ENCODE measurements at regions not wholly inside any gene's neighbourhood (a gene's known extent, or its start where the extent isn't known, plus 50 kb on each side); places are given as distances from the start of the nearest gene placed in this dataset.

DNA sequence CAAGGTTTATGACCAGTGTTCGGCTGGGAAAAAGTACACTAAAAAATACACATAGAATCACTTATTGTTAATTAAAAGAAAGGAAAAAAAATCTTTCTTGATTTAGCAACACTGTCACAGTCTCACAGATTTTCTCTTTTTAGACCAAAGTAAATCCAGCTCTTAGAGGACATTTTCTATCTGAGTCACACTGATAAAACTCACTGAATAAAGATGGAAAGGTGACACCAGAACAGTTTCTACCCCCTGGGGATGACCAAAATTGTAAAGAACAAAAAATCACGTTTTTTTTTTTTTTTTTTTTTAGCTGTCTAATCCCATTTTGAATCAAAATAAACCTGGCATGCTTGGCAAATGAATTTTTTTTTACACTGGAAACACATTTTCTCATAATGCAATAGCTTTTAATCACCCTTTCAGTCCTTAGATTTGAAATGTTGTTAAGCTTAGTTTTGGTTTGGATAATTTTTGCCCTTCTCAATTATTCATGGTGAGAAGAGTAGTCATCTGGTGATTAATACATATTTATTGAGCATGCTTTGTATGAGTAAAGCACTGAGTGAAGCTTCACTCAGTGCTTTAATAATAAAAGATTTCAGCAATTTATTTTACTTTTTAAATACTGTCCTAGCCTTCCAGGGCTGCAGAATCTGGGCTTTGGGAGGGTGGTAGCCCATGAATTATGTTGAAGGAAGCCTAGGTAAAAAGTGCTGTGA is 886.3 kb downstream of the SLC4A3 start:
- H3K27ac ChIP-seq (ENCODE audit: low read depth, low read length, severe bottlenecking): no peak overlapping the region
- no peak overlapping the region for H3K4me3 ChIP-seq (ENCODE audit: extremely low read depth, insufficient read depth, low read length, poor library complexity, severe bottlenecking)
- no peaks in the 10 kb centered on the region for H3K9me3 ChIP-seq (ENCODE audit: control insufficient read depth, low read length)
- H3K36me3 ChIP-seq (ENCODE audit: control insufficient read depth, insufficient read depth, low read length): no peaks in the 10 kb centered on the region
- H3K4me1 ChIP-seq (ENCODE audit: control insufficient read depth, insufficient read depth, low read length, poor library complexity, severe bottlenecking): peaks cover 7% of the 10 kb centered on the region
- 40% methylated on average over 1 of the region's 2 CpGs; no CpG with 5 or more reads in 1 of the 2 experiments for WGBS, 2 experiments (ENCODE audit: insufficient coverage in 2 of 2)

GRCh38 chr2:220521551-220521950 is 894.1 kb downstream of the SLC4A3 start:
- H3K4me3 ChIP-seq (ENCODE audit: extremely low read depth, insufficient read depth, low read length, poor library complexity, severe bottlenecking): no peak overlapping the region
- WGBS, 2 experiments (ENCODE audit: insufficient coverage in 2 of 2): 67 to 79% methylated on average over 3 to 5 of the region's 5 CpGs

GRCh38 chr2:220528180-220528675 is 900.8 kb downstream of the SLC4A3 start:
- Histone ChIP-seq H3K4me3 (ENCODE audit: extremely low read depth, insufficient read depth, low read length, poor library complexity, severe bottlenecking) (no peak overlapping the region), H3K27ac (ENCODE audit: low read depth, low read length, severe bottlenecking) (no peak overlapping the region), H3K4me1 (ENCODE audit: control insufficient read depth, insufficient read depth, low read length, poor library complexity, severe bottlenecking) (no peaks in the 10 kb centered on the region), H3K9me3 (ENCODE audit: control insufficient read depth, low read length) (peaks cover 10% of the 10 kb centered on the region), H3K36me3 (ENCODE audit: control insufficient read depth, insufficient read depth, low read length) (no peaks in the 10 kb centered on the region)
- 92 to 100% methylated on average over 2 of the region's 3 CpGs for WGBS, 2 experiments (ENCODE audit: insufficient coverage in 2 of 2)

More at GRCh38 chr2:220521551-220521950, 894.1 kb downstream of the SLC4A3 start:
- Histone ChIP-seq H3K36me3 (ENCODE audit: control insufficient read depth, insufficient read depth, low read length) (no peaks in the 10 kb centered on the region), H3K27ac (ENCODE audit: low read depth, low read length, severe bottlenecking) (no peak overlapping the region), H3K9me3 (ENCODE audit: control insufficient read depth, low read length) (no peaks in the 10 kb centered on the region), H3K4me1 (ENCODE audit: control insufficient read depth, insufficient read depth, low read length, poor library complexity, severe bottlenecking) (no peaks in the 10 kb centered on the region)

GRCh38 chr2:220531216-220531615 is 903.8 kb downstream of the SLC4A3 start:
- no peak overlapping the region for H3K27ac ChIP-seq (ENCODE audit: low read depth, low read length, severe bottlenecking)
- H3K4me1 ChIP-seq (ENCODE audit: control insufficient read depth, insufficient read depth, low read length, poor library complexity, severe bottlenecking): no peaks in the 10 kb centered on the region
- WGBS, 2 experiments (ENCODE audit: insufficient coverage in 2 of 2): 100% methylated on average over 1 of the region's 1 CpG
- H3K36me3 ChIP-seq (ENCODE audit: control insufficient read depth, insufficient read depth, low read length): no peaks in the 10 kb centered on the region
- H3K9me3 ChIP-seq (ENCODE audit: control insufficient read depth, low read length): peaks cover 20% of the 10 kb centered on the region
- no peak overlapping the region for H3K4me3 ChIP-seq (ENCODE audit: extremely low read depth, insufficient read depth, low read length, poor library complexity, severe bottlenecking)

DNA sequence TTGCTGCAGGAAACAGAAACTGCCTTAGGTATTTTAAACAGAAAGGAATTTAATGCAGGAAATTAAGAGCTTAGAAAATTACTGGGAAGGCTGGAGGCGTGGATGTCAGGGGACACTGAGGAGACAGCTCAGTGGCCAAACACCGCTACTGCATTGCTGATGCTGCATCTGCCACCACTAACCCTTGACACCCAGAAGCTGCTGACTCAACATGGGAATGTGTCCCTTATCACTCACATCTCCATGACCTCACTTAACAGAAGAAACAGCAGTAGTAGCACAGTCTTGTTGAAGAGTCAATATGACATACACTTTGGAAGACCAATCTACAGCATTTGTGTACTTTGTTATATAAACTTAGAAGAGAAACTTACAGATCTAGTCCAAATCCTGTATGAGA is 906.1 kb downstream of the SLC4A3 start:
- Histone ChIP-seq H3K27ac (ENCODE audit: low read depth, low read length, severe bottlenecking) (no peak overlapping the region), H3K4me1 (ENCODE audit: control insufficient read depth, insufficient read depth, low read length, poor library complexity, severe bottlenecking) (no peaks in the 10 kb centered on the region), H3K9me3 (ENCODE audit: control insufficient read depth, low read length) (peaks cover 20% of the 10 kb centered on the region), H3K4me3 (ENCODE audit: extremely low read depth, insufficient read depth, low read length, poor library complexity, severe bottlenecking) (no peak overlapping the region), H3K36me3 (ENCODE audit: control insufficient read depth, insufficient read depth, low read length) (no peaks in the 10 kb centered on the region)
- 51 to 65% methylated on average over 2 of the region's 2 CpGs for WGBS, 2 experiments (ENCODE audit: insufficient coverage in 2 of 2)

GRCh38 chr2:220539481-220539880 is 912.1 kb downstream of the SLC4A3 start:
- H3K27ac ChIP-seq (ENCODE audit: low read depth, low read length, severe bottlenecking): no peak overlapping the region
- H3K4me1 ChIP-seq (ENCODE audit: control insufficient read depth, insufficient read depth, low read length, poor library complexity, severe bottlenecking): no peaks in the 10 kb centered on the region
- no peak overlapping the region for H3K4me3 ChIP-seq (ENCODE audit: extremely low read depth, insufficient read depth, low read length, poor library complexity, severe bottlenecking)
- H3K36me3 ChIP-seq (ENCODE audit: control insufficient read depth, insufficient read depth, low read length): no peaks in the 10 kb centered on the region
- peaks cover 6% of the 10 kb centered on the region for H3K9me3 ChIP-seq (ENCODE audit: control insufficient read depth, low read length)
- 76 to 83% methylated on average over 4 to 5 of the region's 5 CpGs for WGBS, 2 experiments (ENCODE audit: insufficient coverage in 2 of 2)

DNA sequence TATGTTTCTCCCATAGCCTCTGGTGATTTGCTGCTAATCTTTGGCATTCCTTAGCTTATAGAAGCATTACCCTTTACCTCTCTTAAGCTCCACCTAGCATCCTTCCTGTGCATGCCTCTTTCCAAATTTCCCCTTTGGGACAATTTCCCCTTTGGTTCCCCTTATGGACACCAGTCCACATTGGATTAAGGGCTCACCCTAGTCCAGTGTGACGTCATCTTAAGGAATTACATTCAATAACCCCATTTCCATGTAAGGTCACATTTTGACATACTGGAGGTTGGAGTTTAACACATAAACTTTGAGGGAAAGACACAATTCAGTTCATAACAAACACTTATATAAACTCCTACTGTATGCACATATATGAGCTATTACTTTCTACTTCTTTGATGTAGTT is 916.6 kb downstream of the SLC4A3 start:
- WGBS, 2 experiments (ENCODE audit: insufficient coverage in 2 of 2): 100% methylated on average over 1 of the region's 1 CpG; no CpG with 5 or more reads in 1 of the 2 experiments
- Histone ChIP-seq H3K4me1 (ENCODE audit: control insufficient read depth, insufficient read depth, low read length, poor library complexity, severe bottlenecking) (no peaks in the 10 kb centered on the region), H3K4me3 (ENCODE audit: extremely low read depth, insufficient read depth, low read length, poor library complexity, severe bottlenecking) (no peak overlapping the region), H3K36me3 (ENCODE audit: control insufficient read depth, insufficient read depth, low read length) (no peaks in the 10 kb centered on the region), H3K9me3 (ENCODE audit: control insufficient read depth, low read length) (no peaks in the 10 kb centered on the region), H3K27ac (ENCODE audit: low read depth, low read length, severe bottlenecking) (no peak overlapping the region)

DNA sequence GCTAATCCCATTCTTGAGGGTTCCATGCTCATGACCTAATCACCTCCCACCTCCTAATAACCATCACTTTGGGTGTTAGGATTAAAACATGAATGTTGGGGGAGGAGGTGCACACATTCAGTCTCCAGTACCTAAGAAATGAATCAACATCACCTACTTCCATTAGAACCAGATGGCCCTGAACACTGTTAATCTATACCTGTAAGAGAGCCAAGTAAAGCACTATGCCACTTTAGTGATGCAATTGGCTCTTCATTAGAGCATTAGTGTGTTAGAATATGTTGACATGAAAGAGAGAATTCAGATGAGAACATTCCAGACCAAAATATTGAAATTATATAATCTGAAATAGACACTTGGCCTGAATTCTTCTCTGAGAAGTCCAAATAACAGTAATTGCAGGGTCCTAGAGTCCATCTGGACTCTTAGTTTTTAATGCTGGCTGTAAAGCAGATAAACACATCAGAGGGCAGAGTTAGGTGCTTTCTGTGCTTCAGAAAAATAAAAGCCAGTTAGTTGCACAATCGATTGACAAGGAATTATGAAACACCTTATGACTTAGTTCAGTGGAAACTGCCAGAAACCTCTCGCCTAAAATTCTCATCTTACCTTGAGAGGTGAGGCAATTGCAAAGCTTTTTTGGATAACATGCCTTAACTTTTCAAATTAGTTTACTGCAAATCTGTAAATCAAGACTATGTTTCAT is 923.7 kb downstream of the SLC4A3 start:
- Histone ChIP-seq H3K27ac (ENCODE audit: low read depth, low read length, severe bottlenecking) (no peak overlapping the region), H3K4me3 (ENCODE audit: extremely low read depth, insufficient read depth, low read length, poor library complexity, severe bottlenecking) (no peak overlapping the region), H3K9me3 (ENCODE audit: control insufficient read depth, low read length) (no peaks in the 10 kb centered on the region), H3K4me1 (ENCODE audit: control insufficient read depth, insufficient read depth, low read length, poor library complexity, severe bottlenecking) (no peaks in the 10 kb centered on the region), H3K36me3 (ENCODE audit: control insufficient read depth, insufficient read depth, low read length) (no peaks in the 10 kb centered on the region)
- 78 to 83% methylated on average over 1 to 2 of the region's 2 CpGs for WGBS, 2 experiments (ENCODE audit: insufficient coverage in 2 of 2)

DNA sequence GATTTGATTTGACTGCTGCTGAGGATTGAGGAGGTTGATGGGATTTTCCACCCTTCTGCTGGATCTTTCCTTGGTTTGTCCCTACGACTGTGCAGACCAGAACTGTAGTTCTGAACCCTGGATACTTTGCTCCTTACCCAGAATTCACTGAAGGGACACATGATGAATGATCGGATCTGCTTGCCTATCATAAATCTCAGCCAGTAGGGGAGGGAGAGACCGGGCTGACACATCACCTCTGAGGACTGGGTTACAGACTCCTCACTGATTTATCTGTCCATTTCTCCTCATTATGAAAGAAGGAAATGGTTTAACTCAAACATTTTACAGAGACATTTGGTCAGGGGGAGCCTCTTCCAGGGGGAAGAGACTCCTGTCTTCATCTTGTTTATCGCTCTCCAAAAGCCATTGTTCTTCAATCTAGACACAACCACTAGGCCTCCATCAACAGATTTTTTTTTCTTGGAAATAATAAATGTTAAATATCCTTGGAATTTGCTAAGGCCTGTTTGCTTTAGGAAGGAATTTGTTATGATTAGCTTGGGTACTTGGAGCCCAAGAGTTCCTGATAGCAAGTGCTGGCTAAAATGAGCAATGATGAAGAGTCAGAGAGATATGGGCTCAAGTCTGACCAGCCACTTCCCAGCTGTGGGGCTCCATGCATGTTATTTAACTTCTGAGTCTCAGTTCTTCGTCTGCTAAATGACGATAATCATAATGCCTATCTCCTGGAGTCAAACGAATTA is 925.5 kb downstream of the SLC4A3 start:
- no peaks in the 10 kb centered on the region for H3K4me1 ChIP-seq (ENCODE audit: control insufficient read depth, insufficient read depth, low read length, poor library complexity, severe bottlenecking)
- H3K36me3 ChIP-seq (ENCODE audit: control insufficient read depth, insufficient read depth, low read length): no peaks in the 10 kb centered on the region
- no peak overlapping the region for H3K27ac ChIP-seq (ENCODE audit: low read depth, low read length, severe bottlenecking)
- H3K4me3 ChIP-seq (ENCODE audit: extremely low read depth, insufficient read depth, low read length, poor library complexity, severe bottlenecking): no peak overlapping the region
- H3K9me3 ChIP-seq (ENCODE audit: control insufficient read depth, low read length): no peaks in the 10 kb centered on the region
- 80 to 100% methylated on average over 1 to 6 of the region's 7 CpGs for WGBS, 2 experiments (ENCODE audit: insufficient coverage in 2 of 2)

DNA sequence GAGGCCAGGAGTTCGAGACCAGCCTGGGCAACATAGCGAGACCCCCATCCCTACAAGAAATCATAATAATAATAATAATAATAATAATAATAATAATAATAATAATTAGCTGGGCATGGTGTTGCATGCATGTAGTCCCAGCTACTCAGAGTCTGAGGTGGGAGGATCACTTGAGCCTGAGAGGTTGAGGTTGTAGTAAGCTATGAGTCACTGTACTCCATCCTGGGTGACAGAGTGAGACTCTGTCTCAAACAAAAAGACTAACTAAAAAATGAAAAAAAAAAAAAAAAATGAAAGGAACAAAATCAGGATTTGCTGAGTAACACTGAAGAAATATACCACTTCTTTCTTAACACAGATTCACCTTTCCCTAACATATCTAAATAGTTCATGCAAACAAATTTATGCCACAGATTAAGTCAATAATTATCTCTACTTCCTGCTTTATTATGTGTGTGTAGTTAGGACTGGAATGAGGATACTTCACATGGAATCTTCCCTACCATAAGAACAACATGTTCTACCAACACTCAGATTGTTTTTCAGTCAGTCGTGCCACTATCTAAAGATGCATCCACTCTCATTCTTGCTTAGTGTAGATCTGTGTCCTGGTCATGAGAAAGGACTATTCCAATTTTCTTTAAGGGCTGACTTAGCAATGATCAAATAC is 928.7 kb downstream of the SLC4A3 start:
- WGBS, 2 experiments (ENCODE audit: insufficient coverage in 2 of 2): 100% methylated on average over 1 of the region's 3 CpGs
- Histone ChIP-seq H3K9me3 (ENCODE audit: control insufficient read depth, low read length) (no peaks in the 10 kb centered on the region), H3K27ac (ENCODE audit: low read depth, low read length, severe bottlenecking) (no peak overlapping the region), H3K36me3 (ENCODE audit: control insufficient read depth, insufficient read depth, low read length) (no peaks in the 10 kb centered on the region), H3K4me1 (ENCODE audit: control insufficient read depth, insufficient read depth, low read length, poor library complexity, severe bottlenecking) (no peaks in the 10 kb centered on the region), H3K4me3 (ENCODE audit: extremely low read depth, insufficient read depth, low read length, poor library complexity, severe bottlenecking) (no peak overlapping the region)

Data from mesodermal cell (in vitro differentiated cells).